ENCODE measurements at regions not wholly inside any gene's neighbourhood (a gene's known extent, or its start where the extent isn't known, plus 50 kb on each side); places are given as distances from the start of the nearest gene placed in this dataset.

DNA sequence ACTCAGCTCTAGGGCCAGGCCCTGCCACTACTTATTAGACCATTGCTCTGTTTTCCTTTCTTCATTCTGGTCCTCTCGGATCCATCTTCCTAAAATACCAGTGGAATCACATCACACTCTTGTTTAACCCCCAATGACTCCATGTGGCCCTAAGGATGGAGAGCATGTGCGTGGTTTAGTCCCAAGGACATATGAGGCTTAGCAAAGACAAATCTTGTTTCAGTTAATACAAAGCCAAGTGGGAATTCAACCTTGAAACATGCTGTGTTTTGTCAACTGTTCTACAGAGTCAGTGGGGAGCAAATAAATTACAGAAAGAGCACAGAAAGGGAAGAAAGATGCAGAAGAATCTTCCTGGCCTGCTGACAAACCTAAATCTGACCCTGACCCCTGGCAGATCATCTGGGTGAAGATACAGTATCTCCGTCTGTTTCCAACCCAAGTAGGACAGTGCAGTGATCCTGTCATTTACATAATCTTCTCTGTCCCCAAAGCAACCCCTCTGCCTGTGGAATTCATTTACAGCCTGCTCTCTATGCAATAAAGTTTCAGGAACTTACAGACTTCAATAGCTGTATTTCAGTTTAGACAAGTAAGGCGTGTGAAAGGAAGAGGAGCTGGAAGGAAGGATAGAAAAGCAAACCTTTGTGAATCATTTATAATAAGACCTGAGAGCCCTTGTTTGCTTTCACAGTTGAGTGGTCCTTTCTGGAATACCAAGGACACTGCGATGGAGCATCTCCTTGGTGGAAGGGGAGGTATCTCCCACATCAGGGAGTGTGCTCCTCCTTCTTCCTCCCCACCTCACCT, 144.0 kb downstream of the THBS2 start:
- H3K27me3 Mint-ChIP-seq (ENCODE audit: insufficient read depth, unreplicated experiment) = no peaks in the 10 kb centered on the region
- no peak overlapping the region for H3K4me3 Mint-ChIP-seq (ENCODE audit: unreplicated experiment)
- intact Hi-C loops (cut with micrococcal nuclease) = no loop called here
- ChIA-PET POLR2A (no interaction called here), CTCF (no interaction called here)
- no peaks in the 10 kb centered on the region for H3K4me1 Mint-ChIP-seq (ENCODE audit: insufficient read depth, unreplicated experiment)
- H3K27ac Mint-ChIP-seq (ENCODE audit: low read depth, unreplicated experiment) = no peak overlapping the region
- H3K36me3 Mint-ChIP-seq (ENCODE audit: insufficient read depth, unreplicated experiment) = no peaks in the 10 kb centered on the region
- DNase-seq (ENCODE audit: unreplicated experiment) = no peak
- no TSS peak for BruUV-seq (replicated peaks)
- TF ChIP-seq, protein P1, sequence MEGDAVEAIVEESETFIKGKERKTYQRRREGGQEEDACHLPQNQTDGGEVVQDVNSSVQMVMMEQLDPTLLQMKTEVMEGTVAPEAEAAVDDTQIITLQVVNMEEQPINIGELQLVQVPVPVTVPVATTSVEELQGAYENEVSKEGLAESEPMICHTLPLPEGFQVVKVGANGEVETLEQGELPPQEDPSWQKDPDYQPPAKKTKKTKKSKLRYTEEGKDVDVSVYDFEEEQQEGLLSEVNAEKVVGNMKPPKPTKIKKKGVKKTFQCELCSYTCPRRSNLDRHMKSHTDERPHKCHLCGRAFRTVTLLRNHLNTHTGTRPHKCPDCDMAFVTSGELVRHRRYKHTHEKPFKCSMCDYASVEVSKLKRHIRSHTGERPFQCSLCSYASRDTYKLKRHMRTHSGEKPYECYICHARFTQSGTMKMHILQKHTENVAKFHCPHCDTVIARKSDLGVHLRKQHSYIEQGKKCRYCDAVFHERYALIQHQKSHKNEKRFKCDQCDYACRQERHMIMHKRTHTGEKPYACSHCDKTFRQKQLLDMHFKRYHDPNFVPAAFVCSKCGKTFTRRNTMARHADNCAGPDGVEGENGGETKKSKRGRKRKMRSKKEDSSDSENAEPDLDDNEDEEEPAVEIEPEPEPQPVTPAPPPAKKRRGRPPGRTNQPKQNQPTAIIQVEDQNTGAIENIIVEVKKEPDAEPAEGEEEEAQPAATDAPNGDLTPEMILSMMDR (IDR thresholded peaks at IDR 0.05; ENCODE audit: unreplicated experiment) = no peak
- peaks cover 14% of the 10 kb centered on the region for H3K9me3 Mint-ChIP-seq (ENCODE audit: unreplicated experiment)

DNA sequence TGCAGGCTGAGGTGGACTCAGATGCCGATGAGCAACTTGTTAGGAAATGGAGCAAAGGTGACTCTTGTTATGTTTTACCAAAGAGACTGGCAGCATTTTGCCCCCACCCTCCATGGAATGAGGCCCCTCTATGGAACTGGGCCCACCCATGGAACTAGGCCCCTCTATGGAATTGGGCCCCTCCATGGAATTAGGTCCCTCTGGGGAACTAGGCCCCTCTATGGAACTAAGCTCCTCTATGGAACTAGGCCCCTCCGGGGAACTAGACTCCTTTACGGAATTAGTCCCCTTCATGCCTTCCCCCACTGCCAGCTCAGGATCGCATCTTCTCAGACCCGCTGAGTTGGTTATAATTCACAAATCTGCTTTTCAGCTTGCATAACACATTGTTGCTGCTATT, 144.9 kb downstream of the THBS2 start:
- ChIA-PET CTCF (interaction anchor here (0.7 kb wide), 1 partner anchor 222 kb away, joined by 3 read pairs; no protein-coding TSS in a partner anchor), POLR2A (no interaction called here)
- Mint-ChIP-seq H3K27ac (ENCODE audit: low read depth, unreplicated experiment) (no peak overlapping the region), H3K36me3 (ENCODE audit: insufficient read depth, unreplicated experiment) (no peaks in the 10 kb centered on the region), H3K4me1 (ENCODE audit: insufficient read depth, unreplicated experiment) (no peaks in the 10 kb centered on the region), H3K9me3 (ENCODE audit: unreplicated experiment) (peaks cover 14% of the 10 kb centered on the region), H3K4me3 (ENCODE audit: unreplicated experiment) (no peak overlapping the region), H3K27me3 (ENCODE audit: insufficient read depth, unreplicated experiment) (no peaks in the 10 kb centered on the region)
- intact Hi-C loops (cut with micrococcal nuclease) = no loop called here
- BruUV-seq (replicated peaks) = no TSS peak
- TF ChIP-seq, protein P1 (IDR thresholded peaks at IDR 0.05; ENCODE audit: unreplicated experiment) = no peak
- no peak for DNase-seq (ENCODE audit: unreplicated experiment)

DNA sequence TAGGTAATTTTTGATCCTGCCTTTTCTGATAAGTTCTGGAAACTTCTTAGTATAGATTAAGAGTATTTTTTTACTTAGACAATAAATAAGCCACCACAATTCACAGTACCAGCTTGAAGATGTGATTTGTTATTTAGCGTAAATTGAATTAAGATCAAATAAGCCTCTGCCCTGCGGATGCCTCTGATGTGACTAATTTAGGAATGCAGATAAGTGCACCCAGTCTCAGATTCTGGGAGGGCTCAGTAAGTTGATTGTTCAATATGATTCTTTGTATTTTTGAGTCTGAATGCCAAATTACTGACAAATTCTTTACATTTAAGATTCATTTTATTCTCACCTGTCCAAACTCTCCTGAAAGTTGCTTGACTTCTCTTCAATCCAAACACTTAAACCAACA, 147.5 kb downstream of the THBS2 start:
- H3K36me3 Mint-ChIP-seq (ENCODE audit: insufficient read depth, unreplicated experiment) = no peaks in the 10 kb centered on the region
- BruUV-seq (replicated peaks) = no TSS peak
- DNase-seq (ENCODE audit: unreplicated experiment) = no peak
- peaks cover 6% of the 10 kb centered on the region for H3K4me1 Mint-ChIP-seq (ENCODE audit: insufficient read depth, unreplicated experiment)
- no peaks in the 10 kb centered on the region for H3K27me3 Mint-ChIP-seq (ENCODE audit: insufficient read depth, unreplicated experiment)
- intact Hi-C loops (cut with micrococcal nuclease) = no loop called here
- TF ChIP-seq, protein P1 (IDR thresholded peaks at IDR 0.05; ENCODE audit: unreplicated experiment) = no peak
- ChIA-PET POLR2A (interaction anchor here (1.0 kb wide), 1 partner anchor 19 kb away, joined by 4 read pairs; no protein-coding TSS in a partner anchor), CTCF (interaction anchor here (0.5 to 0.7 kb wide), 2 partner anchors 336 to 587 kb away, joined by 3 read pairs; no protein-coding TSS in a partner anchor)
- H3K27ac Mint-ChIP-seq (ENCODE audit: low read depth, unreplicated experiment) = no peak overlapping the region
- peaks cover 14% of the 10 kb centered on the region for H3K9me3 Mint-ChIP-seq (ENCODE audit: unreplicated experiment)
- H3K4me3 Mint-ChIP-seq (ENCODE audit: unreplicated experiment) = no peak overlapping the region

DNA sequence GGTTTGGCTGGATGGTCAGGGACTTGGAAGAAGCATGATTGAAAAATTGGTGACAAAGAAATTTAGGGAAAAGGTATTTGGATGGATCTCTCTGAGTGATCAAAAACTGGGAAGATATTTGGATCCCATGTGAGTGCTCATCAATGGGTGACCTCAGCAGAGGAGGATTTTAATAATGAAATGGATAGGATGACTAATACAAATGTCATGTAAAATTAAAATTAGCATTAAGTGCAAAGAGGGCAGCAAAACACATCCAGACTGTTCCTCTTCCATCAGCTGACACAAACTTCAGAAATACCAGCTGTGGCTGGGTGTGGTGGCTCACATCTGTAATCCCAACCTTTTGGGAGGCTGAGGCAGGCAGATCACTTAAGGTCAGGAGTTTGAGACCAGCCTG, 151.7 kb downstream of the THBS2 start:
- CTCF ChIA-PET = interaction anchor here (0.5 kb wide), 1 partner anchor 209 kb away, joined by 3 read pairs; no protein-coding TSS in a partner anchor
- POLR2A ChIA-PET = no interaction called here
- Mint-ChIP-seq H3K4me3 (ENCODE audit: unreplicated experiment) (no peak overlapping the region), H3K36me3 (ENCODE audit: insufficient read depth, unreplicated experiment) (no peaks in the 10 kb centered on the region), H3K9me3 (ENCODE audit: unreplicated experiment) (no peaks in the 10 kb centered on the region), H3K27me3 (ENCODE audit: insufficient read depth, unreplicated experiment) (no peaks in the 10 kb centered on the region), H3K4me1 (ENCODE audit: insufficient read depth, unreplicated experiment) (peaks cover 14% of the 10 kb centered on the region), H3K27ac (ENCODE audit: low read depth, unreplicated experiment) (no peak overlapping the region)
- intact Hi-C loops (cut with micrococcal nuclease) = loop anchor here (5.0 kb wide), 1 partner anchor 145 kb away; no protein-coding TSS in a partner anchor
- TF ChIP-seq, protein P1 (IDR thresholded peaks at IDR 0.05; ENCODE audit: unreplicated experiment) = no peak
- BruUV-seq (replicated peaks) = no TSS peak
- no peak for DNase-seq (ENCODE audit: unreplicated experiment)

Data from MCF 10A (cell line).